B cell (primary cell): ENCODE measurements at regions not wholly inside any gene's neighbourhood (a gene's known extent, or its start where the extent isn't known, plus 50 kb on each side); places are given as distances from the start of the nearest gene placed in this dataset.

Experiments
- ATAC-seq: fragments of 200-7000 bp; cut with Tn5 transposase; one replicate; pipeline ENCODE4 v1.10.0; 2021; ENCODE audit warnings: low read depth, mild to moderate bottlenecking, moderate number of reproducible peaks, moderate library complexity
- CTCF ChIA-PET: fragments of 350-600 bp; sonication (Branson Sonifier 250); formaldehyde crosslinking; loops from one replicate; lab custom pipeline; 2021; ENCODE audit warnings: antibody characterized with exemption, inconsistent platforms; lab: Charles Lee
- POLR2A ChIA-PET: fragments of 350-600 bp; sonication (Branson Sonifier 250); formaldehyde crosslinking; loops from one replicate; lab custom pipeline; 2021; ENCODE audit warnings: antibody characterized with exemption; lab: Charles Lee
- DNase-seq: peaks from one replicate; pipeline ENCODE4 v3.0.0; 2013
- H2AFZ ChIP-seq: 2 replicates; pipeline ENCODE4 v1.6.1; 2012; ENCODE audit warnings: mild to moderate bottlenecking, low read depth, low read length; ENCODE audit not compliant: insufficient read depth, poor library complexity, severe bottlenecking
- H3K27ac ChIP-seq, 2 donors: 1 replicate in 1 of 2; 2 replicates in 1 of 2; pipeline ENCODE4 v1.5.1; 2012 to 2013; ENCODE audit warnings: low read length in 2 of 2, mild to moderate bottlenecking in 2 of 2, moderate library complexity in 1 of 2
- H3K27me3 ChIP-seq, 4 experiments: fragments of 200-600 bp in 1 of 4; sonication (generic) in 1 of 4; replicated peaks in 1 of 4; 1 replicate in 2 of 4; 2 replicates in 2 of 4; pipeline versions ENCODE4 v1.6.1 to v1.7.0; 2013 to 2016; ENCODE audit warnings: low read length in 3 of 4, mild to moderate bottlenecking in 2 of 4, mixed read lengths in 1 of 4, moderate library complexity in 1 of 4; ENCODE audit not compliant: insufficient read depth in 4 of 4, control insufficient read depth in 3 of 4; ENCODE audit errors: control extremely low read depth in 1 of 4
- H3K36me3 ChIP-seq, 2 experiments: replicated peaks in 1 of 2; 1 replicate in 1 of 2; 2 replicates in 1 of 2; pipeline versions ENCODE4 v1.6.1 to v1.7.1; 2013; ENCODE audit warnings: low read length in 1 of 2; ENCODE audit not compliant: insufficient read depth in 2 of 2, control insufficient read depth in 1 of 2; ENCODE audit errors: control extremely low read depth in 1 of 2, extremely low read depth in 1 of 2
- H3K4me1 ChIP-seq, 2 donors: fragments of 200-600 bp in 1 of 2; sonication (generic) in 1 of 2; 1 replicate in 1 of 2; 2 replicates in 1 of 2; pipeline versions ENCODE4 v1.5.1 to v1.6.1; 2013 to 2017; ENCODE audit warnings: low read length in 2 of 2; ENCODE audit not compliant: control insufficient read depth in 2 of 2, insufficient read depth in 2 of 2
- H3K4me2 ChIP-seq: replicated peaks from 2 replicates; pipeline ENCODE3; 2012; ENCODE audit warnings: mild to moderate bottlenecking, low read depth, low read length; ENCODE audit not compliant: poor library complexity, severe bottlenecking
- H3K4me3 ChIP-seq, 5 experiments: fragments of 200-600 bp in 1 of 5; sonication (generic) in 1 of 5; 1 replicate in 3 of 5; 2 replicates in 2 of 5; pipeline versions ENCODE4 v1.5.1 to v1.7.0; 2011 to 2016; ENCODE audit warnings: low read length in 4 of 5, mild to moderate bottlenecking in 4 of 5, low read depth in 2 of 5, control low read depth in 1 of 5, moderate library complexity in 1 of 5; ENCODE audit not compliant: insufficient read depth in 1 of 5; ENCODE audit errors: control extremely low read depth in 1 of 5, extremely low read depth in 1 of 5
- H3K79me2 ChIP-seq: fragments of 200-600 bp; sonication (generic); one replicate; pipeline ENCODE4 v1.6.0; 2016; ENCODE audit warnings: low read length; ENCODE audit not compliant: control insufficient read depth, insufficient read depth
- H3K9ac ChIP-seq: fragments of 200-600 bp; sonication (generic); 2 replicates; pipeline ENCODE4 v1.6.1; 2017; ENCODE audit warnings: mild to moderate bottlenecking, low read length, moderate library complexity
- H3K9me3 ChIP-seq, 3 donors: one replicate each; pipeline versions ENCODE4 v1.6.1 to v1.7.1; 2013; ENCODE audit warnings: low read length in 2 of 3; ENCODE audit not compliant: control insufficient read depth in 2 of 3, insufficient read depth in 1 of 3; ENCODE audit errors: control extremely low read depth in 1 of 3
- H4K20me1 ChIP-seq: 2 replicates; pipeline ENCODE4 v1.6.0; 2012; ENCODE audit warnings: mild to moderate bottlenecking, low read length; ENCODE audit not compliant: insufficient read depth, control insufficient read depth, poor library complexity, severe bottlenecking
- H3K27ac Mint-ChIP-seq: one replicate; pipeline ENCODE4 v1.8.0; 2021; ENCODE audit warnings: mixed read lengths
- H3K27me3 Mint-ChIP-seq: one replicate; pipeline ENCODE4 v1.8.0; 2021; ENCODE audit warnings: mixed read lengths
- H3K4me1 Mint-ChIP-seq: one replicate; pipeline ENCODE4 v1.8.0; 2021; ENCODE audit warnings: mixed read lengths
- H3K4me3 Mint-ChIP-seq: one replicate; pipeline ENCODE4 v1.8.0; 2021; ENCODE audit warnings: mixed read lengths
- H3K9me3 Mint-ChIP-seq: one replicate; pipeline ENCODE4 v1.8.0; 2022; ENCODE audit warnings: mixed read lengths; ENCODE audit not compliant: insufficient read depth
- EZH2 ChIP-seq: IDR thresholded peaks from 2 replicates; pipeline ENCODE4 v1.6.1; 2012; ENCODE audit warnings: borderline replicate concordance, low read depth, mild to moderate bottlenecking, moderate library complexity, low read length; ENCODE audit not compliant: insufficient read depth, poor library complexity, severe bottlenecking
- WGBS: methylation state at CpG from one replicate; pipeline ENCODE4 v1.1.5; 2013; ENCODE audit warnings: missing lambda C conversion rate; ENCODE audit not compliant: insufficient coverage; 5-methylcytosine and 5-hydroxymethylcytosine counted together
- intact Hi-C: fragments of 100-400 bp; cut with micrococcal nuclease; formaldehyde crosslinking; loops from one replicate; pipeline ENCODE4 v1.10.0; 2022
- TF ChIP-seq, protein P1 (sequence below): fragments of 200-600 bp; IDR thresholded peaks from one replicate; pipeline ENCODE4 v1.8.0; 2022; ENCODE audit warnings: antibody characterized with exemption, mild to moderate bottlenecking

DNA sequence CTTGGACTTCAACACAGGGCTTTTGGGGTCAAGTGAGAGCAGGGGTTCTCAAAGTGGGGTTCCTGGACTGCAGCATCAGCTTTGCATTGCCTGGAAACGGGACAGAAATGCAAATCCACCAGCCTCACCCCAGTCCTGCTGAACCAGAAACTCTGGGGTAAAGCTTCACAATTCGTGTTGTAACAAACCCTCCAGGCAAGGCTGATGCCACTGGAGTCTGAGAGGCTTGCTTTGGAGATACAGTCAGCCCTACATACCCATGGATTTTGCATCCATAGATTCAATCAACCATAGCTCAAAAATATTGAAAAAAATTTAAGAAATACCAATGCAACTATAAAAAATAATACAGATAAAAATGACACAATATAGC lies 160.4 kb upstream of the ECI2 start:
- H3K79me2 ChIP-seq: no peaks in the 10 kb centered on the region
- no peak overlapping the region for H3K4me2 ChIP-seq
- intact Hi-C loops: no loop called here
- ChIA-PET CTCF (interaction anchor here (1.1 kb wide), 1 partner anchor 14 kb away, joined by 4 read pairs; no protein-coding TSS in a partner anchor), POLR2A (no interaction called here)
- peaks cover 0 to 6% (median 0%) of the 10 kb centered on the region in 3 donors for H3K9me3 ChIP-seq
- no peaks in the 10 kb centered on the region for H3K27me3 ChIP-seq
- no peaks in the 10 kb centered on the region for H4K20me1 ChIP-seq
- H3K4me1 Mint-ChIP-seq: no peaks in the 10 kb centered on the region
- no peak overlapping the region for H3K27ac Mint-ChIP-seq
- no peak overlapping the region for H2AFZ ChIP-seq
- no peak overlapping the region for H3K27ac ChIP-seq
- H3K4me3 ChIP-seq: no peak overlapping the region
- H3K27me3 Mint-ChIP-seq: peaks cover 11% of the 10 kb centered on the region
- no peaks in the 10 kb centered on the region for H3K4me1 ChIP-seq
- TF ChIP-seq EZH2: no peak
- TF ChIP-seq, protein P1, sequence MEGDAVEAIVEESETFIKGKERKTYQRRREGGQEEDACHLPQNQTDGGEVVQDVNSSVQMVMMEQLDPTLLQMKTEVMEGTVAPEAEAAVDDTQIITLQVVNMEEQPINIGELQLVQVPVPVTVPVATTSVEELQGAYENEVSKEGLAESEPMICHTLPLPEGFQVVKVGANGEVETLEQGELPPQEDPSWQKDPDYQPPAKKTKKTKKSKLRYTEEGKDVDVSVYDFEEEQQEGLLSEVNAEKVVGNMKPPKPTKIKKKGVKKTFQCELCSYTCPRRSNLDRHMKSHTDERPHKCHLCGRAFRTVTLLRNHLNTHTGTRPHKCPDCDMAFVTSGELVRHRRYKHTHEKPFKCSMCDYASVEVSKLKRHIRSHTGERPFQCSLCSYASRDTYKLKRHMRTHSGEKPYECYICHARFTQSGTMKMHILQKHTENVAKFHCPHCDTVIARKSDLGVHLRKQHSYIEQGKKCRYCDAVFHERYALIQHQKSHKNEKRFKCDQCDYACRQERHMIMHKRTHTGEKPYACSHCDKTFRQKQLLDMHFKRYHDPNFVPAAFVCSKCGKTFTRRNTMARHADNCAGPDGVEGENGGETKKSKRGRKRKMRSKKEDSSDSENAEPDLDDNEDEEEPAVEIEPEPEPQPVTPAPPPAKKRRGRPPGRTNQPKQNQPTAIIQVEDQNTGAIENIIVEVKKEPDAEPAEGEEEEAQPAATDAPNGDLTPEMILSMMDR: no peak
- DNase-seq: no peak
- no peaks in the 10 kb centered on the region for H3K36me3 ChIP-seq
- H3K9ac ChIP-seq: no peak overlapping the region
- ATAC-seq: no peak
- H3K9me3 Mint-ChIP-seq: no peaks in the 10 kb centered on the region
- WGBS: 70% methylated on average over 2 of the region's 2 CpGs
- no peak overlapping the region for H3K4me3 Mint-ChIP-seq

DNA sequence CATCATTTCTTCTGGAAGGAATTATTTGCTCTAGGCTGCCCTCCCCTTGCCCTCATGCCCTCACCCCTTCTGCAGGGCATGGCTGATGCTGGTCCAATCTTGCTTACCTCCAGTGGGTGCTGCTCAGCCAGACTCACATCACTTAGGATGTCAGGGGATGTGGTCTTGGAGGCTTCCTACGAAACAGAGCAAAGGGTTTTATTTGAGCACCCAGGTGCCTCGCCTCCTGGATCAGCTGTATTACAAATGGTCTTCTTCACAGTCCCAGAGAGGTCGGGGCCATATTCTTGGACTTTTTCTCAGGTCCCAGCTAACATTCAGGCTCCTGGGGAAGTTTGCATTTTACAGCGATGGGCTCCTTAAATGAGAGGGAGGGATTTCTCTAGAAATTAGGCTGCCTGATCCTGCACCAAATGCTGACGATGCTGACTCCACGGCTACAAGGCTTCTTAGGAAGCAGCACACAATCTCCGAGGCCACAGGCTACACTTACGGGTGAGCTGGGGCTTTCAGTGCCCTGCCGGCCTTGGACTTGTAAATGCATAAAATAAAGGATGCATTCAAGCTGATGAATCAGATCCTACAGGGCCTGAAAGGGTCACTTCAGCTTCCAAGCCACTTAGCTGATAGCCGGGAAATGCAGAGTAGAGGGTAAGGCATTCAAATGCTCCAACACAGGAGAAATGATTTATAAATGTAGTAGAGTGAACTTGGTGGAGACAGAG lies 159.8 kb upstream of the ECI2 start:
- Mint-ChIP-seq H3K27me3 (peaks cover 11% of the 10 kb centered on the region), H3K4me1 (no peaks in the 10 kb centered on the region), H3K4me3 (no peak overlapping the region), H3K27ac (no peak overlapping the region), H3K9me3 (no peaks in the 10 kb centered on the region)
- Histone ChIP-seq H3K9me3 (peaks cover 0 to 6% (median 0%) of the 10 kb centered on the region in 3 donors), H3K4me3 (no peak overlapping the region), H4K20me1 (no peaks in the 10 kb centered on the region), H3K27ac (no peak overlapping the region), H3K9ac (no peak overlapping the region), H3K4me2 (no peak overlapping the region), H3K4me1 (no peaks in the 10 kb centered on the region), H2AFZ (no peak overlapping the region), H3K79me2 (no peaks in the 10 kb centered on the region), H3K36me3 (no peaks in the 10 kb centered on the region), H3K27me3 (no peaks in the 10 kb centered on the region)
- 90% methylated on average over 10 of the region's 10 CpGs for WGBS
- DNase-seq: no peak
- ChIA-PET POLR2A (no interaction called here), CTCF (interaction anchor here (1.1 kb wide), 1 partner anchor 13 kb away, joined by 4 read pairs; no protein-coding TSS in a partner anchor)
- TF ChIP-seq, protein P1: no peak
- no peak for TF ChIP-seq EZH2
- ATAC-seq: no peak
- intact Hi-C loops: no loop called here
